ENCODE measurements at regions not wholly inside any gene's neighbourhood (a gene's known extent, or its start where the extent isn't known, plus 50 kb on each side); places are given as distances from the start of the nearest gene placed in this dataset.
"Not testable (repeated sequence)": the region's sequence is repeated elsewhere in the genome, so short reads cannot be mapped to it uniquely, and the experiment has no call there.

DNA sequence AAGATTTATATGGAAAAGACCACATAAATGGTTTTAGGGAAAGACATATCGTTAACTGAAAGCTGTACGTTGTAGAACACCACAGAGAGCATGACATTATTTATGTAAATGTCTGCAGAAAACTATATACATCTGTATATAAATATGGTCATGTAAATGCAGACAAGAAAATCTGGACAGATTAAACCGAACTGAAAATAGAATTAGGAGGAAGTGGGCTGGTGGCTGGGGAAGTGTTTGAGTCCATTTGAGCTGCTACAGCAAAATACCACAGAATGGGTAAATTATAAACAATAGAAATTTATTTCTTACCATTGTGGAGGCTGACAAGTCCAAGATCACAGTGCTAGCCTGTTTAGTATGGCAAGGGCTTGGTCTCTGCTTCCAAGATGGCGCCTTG is 56.3 kb upstream of the USP6NL start:
- DNase-seq (ENCODE audit: low spot score): no peak

DNA sequence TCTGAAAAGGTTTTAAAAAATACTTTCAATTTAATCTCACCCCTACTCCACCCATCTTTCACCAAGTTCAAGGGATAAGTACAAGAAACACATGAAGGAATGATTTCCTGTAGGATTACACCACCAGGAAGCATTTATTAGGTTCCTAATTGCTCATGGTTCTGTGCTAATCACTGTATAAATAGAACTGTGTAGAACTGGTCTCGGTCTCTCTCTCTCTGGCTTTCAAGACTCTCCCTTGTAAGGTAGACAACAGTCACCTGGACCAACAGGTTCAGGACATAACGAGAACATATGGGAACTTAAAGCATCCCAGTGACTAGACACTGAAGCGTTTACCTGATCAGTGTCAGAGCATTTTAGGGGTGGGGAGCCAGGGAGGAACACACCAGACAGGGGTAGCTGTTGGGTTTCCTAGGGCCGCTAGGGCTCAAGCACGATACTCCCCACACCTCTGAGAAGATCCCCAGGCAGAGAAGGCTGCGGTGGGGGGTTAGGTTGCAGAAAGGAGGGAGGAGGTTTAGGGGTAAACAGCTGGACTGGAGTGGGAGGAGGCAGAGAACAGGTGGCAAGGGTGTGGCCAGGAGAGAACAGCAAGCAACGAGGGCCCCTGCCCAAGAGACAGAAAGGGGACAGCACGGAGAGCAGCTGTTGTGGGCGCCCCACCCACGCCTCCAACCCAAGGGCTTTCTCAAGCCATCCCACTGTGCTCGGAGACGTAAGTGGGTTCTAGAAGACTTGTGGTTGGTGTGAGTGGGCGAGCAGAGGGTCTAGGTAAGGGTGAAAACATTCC is 52.5 kb upstream of the USP6NL start:
- DNase-seq (ENCODE audit: low spot score): no peak

DNA sequence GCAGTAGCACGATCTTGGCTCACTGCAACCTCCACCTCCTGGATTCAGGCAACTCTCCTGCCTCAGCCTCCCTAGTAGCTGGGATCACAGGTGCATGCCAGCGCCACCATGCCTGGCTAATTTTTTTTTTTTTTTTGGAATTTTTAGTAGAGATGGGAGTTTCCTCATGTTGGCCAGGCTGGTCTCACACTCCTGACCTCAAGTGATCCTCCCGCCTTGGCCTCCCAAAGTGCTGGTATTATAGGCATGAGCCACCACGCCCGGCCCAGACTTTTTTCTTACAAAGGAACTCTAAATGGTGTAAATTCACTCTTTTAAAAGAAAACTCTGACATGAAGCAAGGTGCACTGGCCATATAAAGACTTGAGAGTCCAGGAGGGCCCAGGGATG is 51.7 kb upstream of the USP6NL start:
- DNase-seq (ENCODE audit: low spot score): not testable (repeated sequence)

DNA sequence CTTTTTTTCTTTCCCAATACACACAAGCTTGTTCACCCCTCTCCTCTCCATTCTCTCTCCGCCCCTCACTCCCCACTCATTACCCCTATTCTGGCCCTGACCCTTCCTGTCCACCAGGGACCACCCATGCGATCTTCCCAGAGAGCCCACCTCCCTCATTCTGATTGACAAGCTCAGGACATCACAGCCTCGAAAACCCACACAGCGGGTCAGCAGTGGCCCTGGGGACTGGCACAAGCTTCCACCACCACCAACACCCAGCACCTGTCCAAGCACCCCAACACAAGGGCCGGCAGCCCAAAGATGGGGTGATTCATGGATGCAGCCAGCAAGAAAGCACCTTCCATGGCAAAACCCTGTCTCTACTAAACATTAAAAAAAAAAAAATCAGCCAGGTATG is 50.0 kb upstream of the USP6NL start:
- DNase-seq (ENCODE audit: low spot score): no peak

Measured in kidney capillary endothelial cell (primary cell).